Mesendoderm (in vitro differentiated cells): ENCODE measurements at regions not wholly inside any gene's neighbourhood (a gene's known extent, or its start where the extent isn't known, plus 50 kb on each side); places are given as distances from the start of the nearest gene placed in this dataset.
A peak's percentile ranks its signal among the peaks of the same experiment; 100 is the strongest.

Experiments used
- DNase-seq: peaks from one replicate; pipeline ENCODE4 v3.0.0; 2013
- H2AK5ac ChIP-seq: 2 replicates; pipeline ENCODE4 v1.6.1; 2013; ENCODE audit warnings: low read length, inconsistent platforms
- H2BK120ac ChIP-seq: 2 replicates; pipeline ENCODE4 v1.6.1; 2013; ENCODE audit warnings: low read depth, mild to moderate bottlenecking, low read length, moderate library complexity, mixed read lengths
- H2BK15ac ChIP-seq: replicated peaks from 2 replicates; pipeline ENCODE4 v1.6.1; 2013; ENCODE audit warnings: low read depth, mild to moderate bottlenecking, moderate library complexity
- H2BK5ac ChIP-seq: 2 replicates; pipeline ENCODE4 v1.6.1; 2013; ENCODE audit warnings: low read length, inconsistent platforms
- H3K18ac ChIP-seq: 2 replicates; pipeline ENCODE4 v1.6.1; 2013; ENCODE audit warnings: mild to moderate bottlenecking, low read length, mixed read lengths
- H3K23ac ChIP-seq: one replicate; pipeline ENCODE4 v1.6.1; 2013; ENCODE audit warnings: low read length
- H3K27ac ChIP-seq: 2 replicates; pipeline ENCODE4 v1.5.1; 2013; ENCODE audit warnings: low read depth, mild to moderate bottlenecking, inconsistent platforms, low read length, moderate library complexity
- H3K27me3 ChIP-seq: 2 replicates; pipeline ENCODE4 v1.6.1; 2013; ENCODE audit warnings: low read length, control low read depth, mild to moderate bottlenecking, inconsistent platforms; ENCODE audit not compliant: insufficient read depth, poor library complexity
- H3K36me3 ChIP-seq: 2 replicates; pipeline ENCODE4 v1.6.1; 2013; ENCODE audit warnings: low read length, inconsistent platforms; ENCODE audit not compliant: control insufficient read depth, insufficient read depth
- H3K4ac ChIP-seq: one replicate; pipeline ENCODE4 v1.6.1; 2013; ENCODE audit warnings: low read depth, mild to moderate bottlenecking, low read length, moderate library complexity
- H3K4me1 ChIP-seq: 2 replicates; pipeline ENCODE4 v1.6.1; 2013; ENCODE audit warnings: low read depth, low read length, inconsistent platforms; ENCODE audit not compliant: control insufficient read depth
- H3K4me2 ChIP-seq: 2 replicates; pipeline ENCODE4 v1.6.1; 2013; ENCODE audit warnings: low read length
- H3K4me3 ChIP-seq: 2 replicates; pipeline ENCODE4 v1.5.1; 2013; ENCODE audit warnings: mild to moderate bottlenecking, low read length
- H3K56ac ChIP-seq: one replicate; pipeline ENCODE4 v1.6.1; 2013; ENCODE audit warnings: low read length
- H3K79me1 ChIP-seq: 2 replicates; pipeline ENCODE4 v1.6.1; 2013; ENCODE audit warnings: low read length, inconsistent platforms
- H3K79me2 ChIP-seq: 2 replicates; pipeline ENCODE4 v1.6.1; 2013; ENCODE audit warnings: mild to moderate bottlenecking, low read length; ENCODE audit not compliant: control insufficient read depth, insufficient read depth
- H3K9ac ChIP-seq: 2 replicates; pipeline ENCODE4 v1.6.1; 2013; ENCODE audit warnings: low read length, inconsistent platforms
- H4K5ac ChIP-seq: one replicate; pipeline ENCODE4 v1.6.1; 2013; ENCODE audit warnings: low read length
- H4K8ac ChIP-seq: one replicate; pipeline ENCODE4 v1.6.1; 2013; ENCODE audit warnings: low read depth, mild to moderate bottlenecking, control low read depth, low read length, moderate library complexity
- WGBS: extraction: QIAGEN DNeasy Blood & Tissue Kit; methylation state at CpG from one replicate; pipeline ENCODE4 v1.1.7; 2013; ENCODE audit warnings: low lambda C conversion rate, missing lambda C conversion rate; ENCODE audit not compliant: insufficient coverage; ENCODE audit errors: extremely low coverage; 5-methylcytosine and 5-hydroxymethylcytosine counted together

- Histone ChIP-seq H3K23ac (no peak overlapping the region), H3K79me2 (no peaks in the 10 kb centered on the region), H3K79me1 (no peaks in the 10 kb centered on the region), H3K9ac (no peak overlapping the region), H3K27me3 (no peaks in the 10 kb centered on the region), H4K8ac (no peak overlapping the region), H3K56ac (no peak overlapping the region), H3K4me3 (no peak overlapping the region), H3K4me2 (no peak overlapping the region), H2BK5ac (no peak overlapping the region), H3K4ac (no peak overlapping the region), H2BK120ac (no peak overlapping the region), H2AK5ac (no peak overlapping the region), H3K18ac (no peak overlapping the region), H3K27ac (no peak overlapping the region), H3K4me1 (no peaks in the 10 kb centered on the region), H4K5ac (no peak overlapping the region), H3K36me3 (no peaks in the 10 kb centered on the region), H2BK15ac (no peak overlapping the region)
- WGBS = no CpG with 5 or more reads among the region's 2 CpGs
- DNase-seq = no peak
These were observed 500.5 kb upstream of the ADAMTS5 start for GRCh38 chr21:27467366-27467765.

GRCh38 chr21:27466140-27466539, 499.3 kb upstream of the ADAMTS5 start:
- Histone ChIP-seq H3K27me3 (no peaks in the 10 kb centered on the region), H4K8ac (no peak overlapping the region), H2BK120ac (no peak overlapping the region), H3K36me3 (no peaks in the 10 kb centered on the region), H3K18ac (no peak overlapping the region), H4K5ac (no peak overlapping the region), H3K4me1 (no peaks in the 10 kb centered on the region), H3K79me2 (no peaks in the 10 kb centered on the region), H3K23ac (no peak overlapping the region), H2AK5ac (no peak overlapping the region), H3K4me2 (no peak overlapping the region), H2BK15ac (no peak overlapping the region), H3K79me1 (no peaks in the 10 kb centered on the region), H2BK5ac (no peak overlapping the region), H3K56ac (no peak overlapping the region), H3K9ac (no peak overlapping the region), H3K4ac (no peak overlapping the region), H3K27ac (no peak overlapping the region), H3K4me3 (no peak overlapping the region)
- peak; percentile 33 for DNase-seq
- no CpG with 5 or more reads among the region's 3 CpGs for WGBS

- no peak overlapping the region for H3K18ac ChIP-seq
- no CpG with 5 or more reads among the region's 1 CpG for WGBS
- no peak overlapping the region for H3K23ac ChIP-seq
- no peaks in the 10 kb centered on the region for H3K36me3 ChIP-seq
- no peak overlapping the region for H2BK5ac ChIP-seq
- H3K56ac ChIP-seq = no peak overlapping the region
- H3K79me2 ChIP-seq = no peaks in the 10 kb centered on the region
- no peak overlapping the region for H2AK5ac ChIP-seq
- H4K8ac ChIP-seq = no peak overlapping the region
- no peak overlapping the region for H3K27ac ChIP-seq
- no peak overlapping the region for H2BK15ac ChIP-seq
- H4K5ac ChIP-seq = no peak overlapping the region
- no peak overlapping the region for H2BK120ac ChIP-seq
- no peaks in the 10 kb centered on the region for H3K79me1 ChIP-seq
- no peaks in the 10 kb centered on the region for H3K4me1 ChIP-seq
- no peak for DNase-seq
- no peaks in the 10 kb centered on the region for H3K27me3 ChIP-seq
- H3K4me3 ChIP-seq = no peak overlapping the region
- H3K4me2 ChIP-seq = no peak overlapping the region
- no peak overlapping the region for H3K4ac ChIP-seq
- no peak overlapping the region for H3K9ac ChIP-seq
These were observed 497.8 kb upstream of the ADAMTS5 start for GRCh38 chr21:27464648-27465047.

- no peak overlapping the region for H3K56ac ChIP-seq
- H3K23ac ChIP-seq = no peak overlapping the region
- no peaks in the 10 kb centered on the region for H3K4me1 ChIP-seq
- no peak overlapping the region for H3K4ac ChIP-seq
- H2BK5ac ChIP-seq = no peak overlapping the region
- H2AK5ac ChIP-seq = no peak overlapping the region
- no peaks in the 10 kb centered on the region for H3K79me1 ChIP-seq
- H3K79me2 ChIP-seq = no peaks in the 10 kb centered on the region
- H3K9ac ChIP-seq = no peak overlapping the region
- no CpG with 5 or more reads among the region's 2 CpGs for WGBS
- DNase-seq = no peak
- no peaks in the 10 kb centered on the region for H3K36me3 ChIP-seq
- no peak overlapping the region for H3K4me2 ChIP-seq
- H2BK15ac ChIP-seq = no peak overlapping the region
- no peaks in the 10 kb centered on the region for H3K27me3 ChIP-seq
- no peak overlapping the region for H4K8ac ChIP-seq
- no peak overlapping the region for H3K27ac ChIP-seq
- no peak overlapping the region for H3K18ac ChIP-seq
- H4K5ac ChIP-seq = no peak overlapping the region
- no peak overlapping the region for H3K4me3 ChIP-seq
- H2BK120ac ChIP-seq = no peak overlapping the region
These were observed 495.8 kb upstream of the ADAMTS5 start for GRCh38 chr21:27462726-27463125.

GRCh38 chr21:27454234-27454633, 487.3 kb upstream of the ADAMTS5 start:
- no peaks in the 10 kb centered on the region for H3K79me2 ChIP-seq
- H4K5ac ChIP-seq = no peak overlapping the region
- no peak for DNase-seq
- H2AK5ac ChIP-seq = no peak overlapping the region
- H3K23ac ChIP-seq = no peak overlapping the region
- H3K27ac ChIP-seq = no peak overlapping the region
- no peak overlapping the region for H3K4me2 ChIP-seq
- H3K56ac ChIP-seq = no peak overlapping the region
- H3K4me3 ChIP-seq = no peak overlapping the region
- H2BK15ac ChIP-seq = no peak overlapping the region
- WGBS = no CpG with 5 or more reads among the region's 2 CpGs
- H3K9ac ChIP-seq = no peak overlapping the region
- no peak overlapping the region for H4K8ac ChIP-seq
- no peaks in the 10 kb centered on the region for H3K4me1 ChIP-seq
- H3K4ac ChIP-seq = no peak overlapping the region
- H2BK120ac ChIP-seq = no peak overlapping the region
- H3K79me1 ChIP-seq = no peaks in the 10 kb centered on the region
- H3K27me3 ChIP-seq = no peaks in the 10 kb centered on the region
- H2BK5ac ChIP-seq = no peak overlapping the region
- no peaks in the 10 kb centered on the region for H3K36me3 ChIP-seq
- no peak overlapping the region for H3K18ac ChIP-seq

- H3K27me3 ChIP-seq = no peaks in the 10 kb centered on the region
- H3K4me3 ChIP-seq = no peak overlapping the region
- no peaks in the 10 kb centered on the region for H3K36me3 ChIP-seq
- H3K4me2 ChIP-seq = no peak overlapping the region
- H2BK5ac ChIP-seq = no peak overlapping the region
- no peak overlapping the region for H4K5ac ChIP-seq
- H2BK120ac ChIP-seq = no peak overlapping the region
- H3K9ac ChIP-seq = no peak overlapping the region
- no peak overlapping the region for H4K8ac ChIP-seq
- DNase-seq = no peak
- H3K4ac ChIP-seq = no peak overlapping the region
- no peak overlapping the region for H3K23ac ChIP-seq
- H2AK5ac ChIP-seq = no peak overlapping the region
- H3K56ac ChIP-seq = no peak overlapping the region
- H3K79me2 ChIP-seq = no peaks in the 10 kb centered on the region
- H3K79me1 ChIP-seq = no peaks in the 10 kb centered on the region
- no CpG with 5 or more reads among the region's 3 CpGs for WGBS
- no peak overlapping the region for H3K18ac ChIP-seq
- no peak overlapping the region for H3K27ac ChIP-seq
- no peak overlapping the region for H2BK15ac ChIP-seq
- H3K4me1 ChIP-seq = no peaks in the 10 kb centered on the region
These were observed 484.2 kb upstream of the ADAMTS5 start for GRCh38 chr21:27451116-27451515.
